ENCODE measurements at regions not wholly inside any gene's neighbourhood (a gene's known extent, or its start where the extent isn't known, plus 50 kb on each side); places are given as distances from the start of the nearest gene placed in this dataset.

DNA sequence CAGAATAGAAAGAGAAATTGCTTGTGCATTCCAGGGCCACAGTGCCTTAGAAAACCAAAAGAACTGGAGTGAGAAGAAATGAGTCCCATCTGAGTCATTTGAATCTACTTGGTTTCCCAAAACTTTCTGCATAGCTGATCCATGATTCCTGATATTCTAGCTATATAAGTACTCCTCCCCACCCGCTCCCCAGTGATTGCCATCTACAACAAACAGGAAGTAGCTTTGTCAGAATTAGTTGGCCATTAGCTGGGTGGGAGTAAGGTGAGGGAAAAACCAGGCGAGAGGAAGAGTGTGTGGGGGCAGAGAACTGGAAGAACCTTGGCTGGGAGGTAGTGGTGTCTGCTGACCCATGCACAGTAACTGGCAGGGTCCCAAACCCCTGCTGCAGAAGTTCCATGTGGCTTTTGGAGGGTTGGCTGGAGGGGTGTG, 122.1 kb downstream of the ACAA2 start:
- TF ChIP-seq EZH2 (IDR thresholded peaks at IDR 0.05; ENCODE audit: borderline replicate concordance, control insufficient read depth, low read depth, low read length): no peak
- TF ChIP-seq, protein P1, sequence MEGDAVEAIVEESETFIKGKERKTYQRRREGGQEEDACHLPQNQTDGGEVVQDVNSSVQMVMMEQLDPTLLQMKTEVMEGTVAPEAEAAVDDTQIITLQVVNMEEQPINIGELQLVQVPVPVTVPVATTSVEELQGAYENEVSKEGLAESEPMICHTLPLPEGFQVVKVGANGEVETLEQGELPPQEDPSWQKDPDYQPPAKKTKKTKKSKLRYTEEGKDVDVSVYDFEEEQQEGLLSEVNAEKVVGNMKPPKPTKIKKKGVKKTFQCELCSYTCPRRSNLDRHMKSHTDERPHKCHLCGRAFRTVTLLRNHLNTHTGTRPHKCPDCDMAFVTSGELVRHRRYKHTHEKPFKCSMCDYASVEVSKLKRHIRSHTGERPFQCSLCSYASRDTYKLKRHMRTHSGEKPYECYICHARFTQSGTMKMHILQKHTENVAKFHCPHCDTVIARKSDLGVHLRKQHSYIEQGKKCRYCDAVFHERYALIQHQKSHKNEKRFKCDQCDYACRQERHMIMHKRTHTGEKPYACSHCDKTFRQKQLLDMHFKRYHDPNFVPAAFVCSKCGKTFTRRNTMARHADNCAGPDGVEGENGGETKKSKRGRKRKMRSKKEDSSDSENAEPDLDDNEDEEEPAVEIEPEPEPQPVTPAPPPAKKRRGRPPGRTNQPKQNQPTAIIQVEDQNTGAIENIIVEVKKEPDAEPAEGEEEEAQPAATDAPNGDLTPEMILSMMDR (IDR thresholded peaks at IDR 0.05 in 2 of 3, conservative IDR thresholded peaks at IDR 0.05 in 1 of 3; ENCODE audit: control insufficient read depth in 2 of 3, extremely low read depth in 1 of 3, insufficient read depth in 1 of 3, low read depth in 3 of 3, low read length in 3 of 3): no peak
- TF ChIP-seq RCOR1 (conservative IDR thresholded peaks at IDR 0.05; ENCODE audit: low read depth, low read length): no peak
- TF ChIP-seq RFX5 (IDR thresholded peaks at IDR 0.05; ENCODE audit: low read depth, low read length): no peak
- TF ChIP-seq PAX5 (IDR thresholded peaks at IDR 0.05; ENCODE audit: borderline replicate concordance, low read depth, low read length): no peak
- TF ChIP-seq POLR2A (IDR thresholded peaks at IDR 0.05; ENCODE audit: low read depth, low read length): no peak
- no peak for TF ChIP-seq CREB1 (IDR thresholded peaks at IDR 0.05; ENCODE audit: low read depth)
- TF ChIP-seq POLR2AphosphoS2 (IDR thresholded peaks at IDR 0.05; ENCODE audit: low read depth, low read length): no peak

All from GM12878 (cell line).